SK-N-SH (cell line): ENCODE measurements at regions not wholly inside any gene's neighbourhood (a gene's known extent, or its start where the extent isn't known, plus 50 kb on each side); places are given as distances from the start of the nearest gene placed in this dataset.

ENCODE experiments used
- CTCF ChIA-PET: fragments of 300-600, 350-600 bp; formaldehyde crosslinking; extraction: SDS; loops from one replicate; lab custom pipeline; 2021; lab: Yijun Ruan, JAX
- POLR2A ChIA-PET: fragments of 350-600 bp; sonication (Branson Sonifier 250); formaldehyde crosslinking; extraction: SDS; loops from one replicate; lab custom pipeline; 2020; ENCODE audit warnings: antibody characterized with exemption, inconsistent platforms; lab: Yijun Ruan, JAX
- DNase-seq: peaks from one replicate; pipeline ENCODE4 v3.0.0; 2012
- H2AFZ ChIP-seq: fragments of 200-600 bp; sonication (generic); 2 replicates; pipeline ENCODE4 v1.8.1; 2016; ENCODE audit warnings: antibody characterized with exemption, mild to moderate bottlenecking, low read depth
- H3F3A ChIP-seq: fragments of 200-600 bp; sonication (generic); replicated peaks from 2 replicates; pipeline ENCODE3; 2016; ENCODE audit warnings: antibody characterized with exemption, mild to moderate bottlenecking; ENCODE audit not compliant: insufficient read depth
- H3K27ac ChIP-seq, 2 experiments: fragments of 200-500 bp in 1 of 2; fragments of 200-600 bp in 1 of 2; sonication (Bioruptor generic) in 1 of 2; sonication (generic), shearing (Covaris generic) in 1 of 2; 2 replicates each; pipeline versions ENCODE4 v1.5.1 to v1.6.1; 2014 to 2016; ENCODE audit warnings: low read depth in 2 of 2, inconsistent platforms in 1 of 2, low read length in 1 of 2, mild to moderate bottlenecking in 1 of 2, mixed read lengths in 1 of 2
- H3K27me3 ChIP-seq: fragments of 200-600 bp; sonication (generic), shearing (Covaris generic); 2 replicates; pipeline ENCODE4 v1.6.1; 2016; ENCODE audit warnings: mixed run types; ENCODE audit not compliant: insufficient read depth
- H3K36me3 ChIP-seq, 2 experiments: fragments of 200-500 bp in 1 of 2; fragments of 200-600 bp in 1 of 2; sonication (Bioruptor generic) in 1 of 2; sonication (generic) in 1 of 2; replicated peaks in 1 of 2; 2 replicates each; pipeline versions ENCODE3 to v1.5.1; 2014 to 2016; ENCODE audit warnings: low read length in 1 of 2, mild to moderate bottlenecking in 1 of 2; ENCODE audit not compliant: insufficient read depth in 2 of 2, control insufficient read depth in 1 of 2
- H3K4me1 ChIP-seq, 2 experiments: fragments of 200-500 bp in 1 of 2; fragments of 200-600 bp in 1 of 2; sonication (Bioruptor generic) in 1 of 2; sonication (generic), shearing (Covaris generic) in 1 of 2; 2 replicates each; pipeline versions ENCODE4 v1.5.1 to v1.6.1; 2014 to 2016; ENCODE audit warnings: low read depth in 1 of 2, low read length in 1 of 2, mixed run types in 1 of 2; ENCODE audit not compliant: insufficient read depth in 2 of 2, control insufficient read depth in 1 of 2
- H3K4me2 ChIP-seq: fragments of 200-600 bp; sonication (generic), shearing (Covaris generic); 2 replicates; pipeline ENCODE4 v1.6.1; 2017; ENCODE audit warnings: mixed run types
- H3K4me3 ChIP-seq, 2 experiments: fragments of 200-500 bp in 1 of 2; fragments of 200-600 bp in 1 of 2; sonication (Bioruptor generic) in 1 of 2; sonication (generic), shearing (Covaris generic) in 1 of 2; 2 replicates each; pipeline versions ENCODE4 v1.5.1 to v1.8.1; 2014 to 2016; ENCODE audit warnings: low read depth in 2 of 2, inconsistent platforms in 1 of 2, low read length in 1 of 2, mild to moderate bottlenecking in 1 of 2, mixed read lengths in 1 of 2, moderate library complexity in 1 of 2
- H3K79me2 ChIP-seq: fragments of 200-600 bp; sonication (generic); 2 replicates; pipeline ENCODE4 v1.8.1; 2017; ENCODE audit warnings: mild to moderate bottlenecking; ENCODE audit not compliant: insufficient read depth
- H3K9ac ChIP-seq: fragments of 200-600 bp; sonication (generic); 2 replicates; pipeline ENCODE4 v1.6.1; 2017; ENCODE audit warnings: mixed run types
- H3K9me2 ChIP-seq: fragments of 200-600 bp; sonication (generic); 2 replicates; pipeline ENCODE4 v1.6.1; 2017; ENCODE audit warnings: mixed run types
- H3K9me3 ChIP-seq: fragments of 200-600 bp; sonication (generic); 2 replicates; pipeline ENCODE4 v1.6.1; 2017; ENCODE audit warnings: mixed run types, mild to moderate bottlenecking, moderate library complexity
- H4K20me1 ChIP-seq: fragments of 200-600 bp; sonication (generic); 2 replicates; pipeline ENCODE4 v1.6.1; 2017; ENCODE audit warnings: mild to moderate bottlenecking, mixed run types; ENCODE audit not compliant: insufficient read depth
- CHD2 ChIP-seq: fragments of 150-350 bp; IDR thresholded peaks from 2 replicates; pipeline ENCODE4 v1.6.1; 2018; ENCODE audit warnings: low read length; ENCODE audit not compliant: partially characterized antibody
- EP300 ChIP-seq, 2 experiments: IDR thresholded peaks; 2 replicates each; pipeline versions ENCODE4 v1.4.0 to v1.6.1; 2012; ENCODE audit warnings: borderline replicate concordance in 1 of 2, low read depth in 1 of 2, low read length in 1 of 2
- EZH2phosphoT487 ChIP-seq: fragments of 200-600 bp; sonication (generic); IDR thresholded peaks from 2 replicates; pipeline ENCODE4 v1.6.1; 2017; ENCODE audit warnings: low read depth, mixed run types, mild to moderate bottlenecking, antibody characterized with exemption, moderate library complexity, borderline replicate concordance
- FOSL2 ChIP-seq: IDR thresholded peaks from 2 replicates; pipeline ENCODE4 v1.4.0; 2012; ENCODE audit warnings: low read depth, mild to moderate bottlenecking, moderate library complexity, borderline replicate concordance
- FOXM1 ChIP-seq: IDR thresholded peaks from 2 replicates; pipeline ENCODE4 v1.4.0; 2012; ENCODE audit warnings: low read depth, mild to moderate bottlenecking
- GABPA ChIP-seq: IDR thresholded peaks from 2 replicates; pipeline ENCODE4 v1.4.0; 2012; ENCODE audit warnings: low read depth, mild to moderate bottlenecking
- GATA2 ChIP-seq: sonication (generic); formaldehyde crosslinking; IDR thresholded peaks from 2 replicates; pipeline ENCODE4 v1.5.0; 2020; ENCODE audit warnings: mild to moderate bottlenecking, missing genetic modification reagents
- JUND ChIP-seq: IDR thresholded peaks from 2 replicates; pipeline ENCODE4 v1.4.0; 2012
- MXI1 ChIP-seq: IDR thresholded peaks from 2 replicates; pipeline ENCODE4 v1.6.1; 2012; ENCODE audit warnings: mild to moderate bottlenecking, low read depth, low read length, improper control_type of control experiment
- NRF1 ChIP-seq: IDR thresholded peaks from 2 replicates; pipeline ENCODE4 v1.6.1; 2012; ENCODE audit warnings: low read depth, mild to moderate bottlenecking, low read length
- RXRA ChIP-seq: IDR thresholded peaks from 2 replicates; pipeline ENCODE4 v1.4.0; 2012; ENCODE audit warnings: low read depth, mild to moderate bottlenecking, borderline replicate concordance
- TAF1 ChIP-seq: IDR thresholded peaks from 2 replicates; pipeline ENCODE4 v1.6.1; 2012; ENCODE audit warnings: low read depth, mild to moderate bottlenecking, low read length, moderate library complexity, borderline replicate concordance
- TCF12 ChIP-seq: IDR thresholded peaks from 2 replicates; pipeline ENCODE4 v1.4.0; 2012
- YY1 ChIP-seq: IDR thresholded peaks from 2 replicates; pipeline ENCODE4 v1.4.0; 2012; ENCODE audit warnings: low read depth, mild to moderate bottlenecking
- WGBS: methylation state at CpG from one replicate; pipeline ENCODE4 v1.1.6; 2017; ENCODE audit warnings: low lambda C conversion rate; 5-methylcytosine and 5-hydroxymethylcytosine counted together
- TF ChIP-seq, protein P1 (sequence below): IDR thresholded peaks from 2 replicates; pipeline ENCODE4; 2012
- TF ChIP-seq, protein P2 (sequence below): IDR thresholded peaks from 2 replicates; pipeline ENCODE4 v1.4.0; 2012; ENCODE audit warnings: low read depth
- TF ChIP-seq, protein P3 (sequence below): fragments of 150-350 bp; IDR thresholded peaks from 2 replicates; pipeline ENCODE4 v1.6.1; 2017; ENCODE audit warnings: antibody characterized with exemption, low read length, low read depth, borderline replicate concordance

DNA sequence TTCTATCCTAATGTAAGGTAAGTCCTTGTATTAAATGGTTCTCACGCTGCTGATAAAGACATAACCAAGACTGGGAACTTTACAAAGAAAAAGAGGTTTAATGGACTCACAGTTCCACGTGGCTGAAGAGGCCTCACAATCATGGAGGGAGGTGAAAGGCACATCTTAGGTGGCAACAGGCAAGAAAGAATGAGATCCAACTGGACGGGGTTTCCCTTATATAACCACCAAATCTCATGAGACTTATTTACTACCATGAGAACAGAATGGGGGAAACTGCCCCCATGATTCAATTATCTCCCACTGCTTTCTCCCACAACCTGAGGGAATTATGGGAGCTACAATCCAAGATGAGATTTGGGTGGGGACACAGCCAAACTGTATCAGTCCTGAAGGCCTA lies 136.6 kb downstream of the HTR1B start:
- TF ChIP-seq GATA2 (CRISPR knock-in tag) (no peak), GABPA (no peak), MXI1 (no peak), TCF12 (no peak), EP300 (IDR thresholded peaks at IDR 0.05; ENCODE audit: borderline replicate concordance in 1 of 2, low read depth in 1 of 2, low read length in 1 of 2) (no peak), FOSL2 (no peak), YY1 (no peak), NRF1 (no peak), FOXM1 (no peak), JUND (no peak), RXRA (no peak), TAF1 (no peak)
- TF ChIP-seq, protein P1, sequence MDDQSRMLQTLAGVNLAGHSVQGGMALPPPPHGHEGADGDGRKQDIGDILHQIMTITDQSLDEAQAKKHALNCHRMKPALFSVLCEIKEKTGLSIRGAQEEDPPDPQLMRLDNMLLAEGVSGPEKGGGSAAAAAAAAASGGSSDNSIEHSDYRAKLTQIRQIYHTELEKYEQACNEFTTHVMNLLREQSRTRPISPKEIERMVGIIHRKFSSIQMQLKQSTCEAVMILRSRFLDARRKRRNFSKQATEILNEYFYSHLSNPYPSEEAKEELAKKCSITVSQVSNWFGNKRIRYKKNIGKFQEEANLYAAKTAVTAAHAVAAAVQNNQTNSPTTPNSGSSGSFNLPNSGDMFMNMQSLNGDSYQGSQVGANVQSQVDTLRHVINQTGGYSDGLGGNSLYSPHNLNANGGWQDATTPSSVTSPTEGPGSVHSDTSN, result no peak
- TF ChIP-seq, protein P2, sequence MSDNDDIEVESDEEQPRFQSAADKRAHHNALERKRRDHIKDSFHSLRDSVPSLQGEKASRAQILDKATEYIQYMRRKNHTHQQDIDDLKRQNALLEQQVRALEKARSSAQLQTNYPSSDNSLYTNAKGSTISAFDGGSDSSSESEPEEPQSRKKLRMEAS, result no peak
- Histone ChIP-seq H3K9me3 (no peaks in the 10 kb centered on the region; the same call in 1 of the 2 replicates), H3K27me3 (no peaks in the 10 kb centered on the region), H3K4me2 (no peak overlapping the region), H3K9ac (no peak overlapping the region), H3K4me1 (no peaks in the 10 kb centered on the region), H3K4me3 (no peak overlapping the region), H2AFZ (no peak overlapping the region), H4K20me1 (no peaks in the 10 kb centered on the region), H3K27ac (peak overlapping the region in 1 of 2 experiments; percentile 22; a peak in 1 of 4 replicates), H3F3A (peaks cover 4% of the 10 kb centered on the region), H3K36me3 (no peaks in the 10 kb centered on the region), H3K79me2 (no peaks in the 10 kb centered on the region), H3K9me2 (no peaks in the 10 kb centered on the region; the same call in 1 of the 2 replicates)
- ChIA-PET CTCF (no interaction called here), POLR2A (no interaction called here)
- WGBS, result 12% methylated on average over 3 of the region's 3 CpGs
- DNase-seq, result no peak

DNA sequence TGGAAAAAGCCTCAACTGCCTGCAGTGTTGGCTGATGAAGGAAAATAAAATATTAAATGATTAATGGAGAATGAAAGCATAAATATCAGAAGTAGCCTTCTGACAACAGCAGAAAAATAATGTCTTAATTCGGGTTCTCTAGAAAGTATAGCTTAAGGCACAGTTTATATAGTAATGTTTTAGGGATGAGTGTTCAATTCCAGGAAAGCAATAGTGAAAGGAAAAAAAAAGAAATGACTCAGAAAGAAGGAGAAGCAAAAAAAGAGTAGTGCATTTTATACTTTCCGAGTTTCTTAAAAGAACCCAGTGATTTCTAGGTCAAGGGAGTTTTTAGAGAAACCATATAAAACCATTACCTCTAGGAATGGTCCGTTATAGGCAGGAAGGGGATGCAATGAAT lies 137.3 kb downstream of the HTR1B start:
- Histone ChIP-seq H3K9me2 (no peaks in the 10 kb centered on the region; the same call in 1 of the 2 replicates), H3K4me3 (no peak overlapping the region), H4K20me1 (no peaks in the 10 kb centered on the region), H3K4me1 (no peaks in the 10 kb centered on the region), H3K36me3 (no peaks in the 10 kb centered on the region), H3K27me3 (no peaks in the 10 kb centered on the region), H2AFZ (no peak overlapping the region), H3F3A (peaks cover 4% of the 10 kb centered on the region), H3K9ac (no peak overlapping the region), H3K9me3 (no peaks in the 10 kb centered on the region; the same call in 1 of the 2 replicates), H3K79me2 (no peaks in the 10 kb centered on the region), H3K27ac (peak overlapping the region in 1 of 2 experiments; percentile 22; a peak in 1 of 4 replicates), H3K4me2 (no peak overlapping the region)
- TF ChIP-seq, protein P3, sequence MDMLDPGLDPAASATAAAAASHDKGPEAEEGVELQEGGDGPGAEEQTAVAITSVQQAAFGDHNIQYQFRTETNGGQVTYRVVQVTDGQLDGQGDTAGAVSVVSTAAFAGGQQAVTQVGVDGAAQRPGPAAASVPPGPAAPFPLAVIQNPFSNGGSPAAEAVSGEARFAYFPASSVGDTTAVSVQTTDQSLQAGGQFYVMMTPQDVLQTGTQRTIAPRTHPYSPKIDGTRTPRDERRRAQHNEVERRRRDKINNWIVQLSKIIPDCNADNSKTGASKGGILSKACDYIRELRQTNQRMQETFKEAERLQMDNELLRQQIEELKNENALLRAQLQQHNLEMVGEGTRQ, result no peak
- TF ChIP-seq CHD2 (no peak), EZH2phosphoT487 (no peak)
- no peak for DNase-seq
- ChIA-PET CTCF (no interaction called here), POLR2A (no interaction called here)
- 10% methylated on average over 3 of the region's 3 CpGs for WGBS
